Uterus (tissue), 3 donors: ENCODE measurements at regions not wholly inside any gene's neighbourhood (a gene's known extent, or its start where the extent isn't known, plus 50 kb on each side); places are given as distances from the start of the nearest gene placed in this dataset.

Source experiments
- DNase-seq, 2 donors: peaks; one replicate each; pipeline ENCODE4 v3.0.0-alpha.2; 2019 to 2020
- H3K27ac ChIP-seq, 2 donors: fragments of 200-600 bp; sonication (generic); 1 replicate in 1 of 2; 2 replicates in 1 of 2; pipeline ENCODE4 v1.5.1; 2016 to 2018
- H3K27me3 ChIP-seq, 2 donors: fragments of 200-600 bp; sonication (generic); one replicate each; pipeline ENCODE4 v1.5.1; 2018 to 2019; ENCODE audit warnings: control low read depth in 1 of 2
- H3K36me3 ChIP-seq, 2 donors: fragments of 200-600 bp; sonication (generic); one replicate each; pipeline ENCODE4 v1.5.1; 2019; ENCODE audit warnings: control low read depth in 1 of 2
- H3K4me1 ChIP-seq, 2 donors: fragments of 200-600 bp; sonication (generic); one replicate each; pipeline ENCODE4 v1.5.1; 2018 to 2019; ENCODE audit warnings: control low read depth in 1 of 2
- H3K4me3 ChIP-seq, 2 donors: fragments of 200-600 bp; sonication (generic); 1 replicate in 1 of 2; 2 replicates in 1 of 2; pipeline ENCODE4 v1.5.1; 2018 to 2019; ENCODE audit warnings: mild to moderate bottlenecking in 1 of 2
- H3K9me3 ChIP-seq, 2 donors: fragments of 200-600 bp; sonication (generic); one replicate each; pipeline ENCODE4 v1.5.1; 2019; ENCODE audit warnings: control low read depth in 1 of 2
- CTCF ChIP-seq, 4 experiments: fragments of 200-600 bp in 2 of 4; fragments of 450-650 bp in 2 of 4; sonication (generic) in 2 of 4; IDR thresholded peaks; one replicate each; pipeline ENCODE4 v1.5.1; 2016 to 2019; ENCODE audit warnings: antibody characterized with exemption in 4 of 4, mild to moderate bottlenecking in 2 of 4, moderate library complexity in 1 of 4
- POLR2A ChIP-seq, 2 donors: fragments of 450-650 bp; IDR thresholded peaks; one replicate each; pipeline ENCODE4 v1.6.1; 2016; ENCODE audit warnings: antibody characterized with exemption in 2 of 2, mild to moderate bottlenecking in 1 of 2, moderate library complexity in 1 of 2
- intact Hi-C: fragments of 100-400 bp; cut with DNase I; formaldehyde crosslinking; loops from one replicate; pipeline ENCODE4 v1.15.1; 2023; ENCODE audit warnings: low total_unique reads
- donor health status: DM: yes; HTN: yes; CAD: no.

DNA sequence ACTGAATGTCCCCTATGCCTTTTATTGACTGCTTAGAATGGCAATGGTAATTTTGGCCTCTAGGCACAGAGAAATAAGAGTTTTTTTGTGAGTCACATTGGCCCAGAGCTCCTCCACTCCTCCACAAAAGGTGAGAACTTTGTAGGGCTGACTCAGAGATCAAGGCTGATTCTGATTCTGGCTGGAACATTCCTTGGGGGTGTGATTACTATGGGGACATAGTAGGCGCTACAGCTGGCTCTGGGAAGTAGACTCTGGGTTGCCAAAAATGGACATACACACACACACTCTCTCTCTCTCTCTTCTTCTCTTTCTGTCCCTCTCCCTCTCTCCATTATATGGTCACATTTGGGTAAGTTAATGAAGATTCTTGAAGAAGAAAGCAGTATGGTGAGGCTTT lies 174.6 kb upstream of the DDHD1 start:
- Histone ChIP-seq H3K9me3 (no peaks in the 10 kb centered on the region), H3K27ac (peak overlapping the region; percentile 15 to 42), H3K27me3 (no peaks in the 10 kb centered on the region), H3K36me3 (no peaks in the 10 kb centered on the region), H3K4me1 (no peaks in the 10 kb centered on the region), H3K4me3 (no peak overlapping the region)
- DNase-seq, result peak; percentile 24 to 45
- intact Hi-C loops, result no loop called here
- TF ChIP-seq CTCF (IDR thresholded peaks at IDR 0.05) (no peak), POLR2A (IDR thresholded peaks at IDR 0.05) (no peak)

- no peaks in the 10 kb centered on the region for H3K27me3 ChIP-seq
- intact Hi-C loops, result no loop called here
- H3K36me3 ChIP-seq, result no peaks in the 10 kb centered on the region
- no peak overlapping the region for H3K27ac ChIP-seq
- H3K4me1 ChIP-seq, result no peaks in the 10 kb centered on the region
- no peak overlapping the region for H3K4me3 ChIP-seq
- no peak for DNase-seq
- TF ChIP-seq POLR2A (IDR thresholded peaks at IDR 0.05) (no peak), CTCF (IDR thresholded peaks at IDR 0.05) (peak in 3 of 4 experiments; percentile 11 to 40 (median 25))
- no peaks in the 10 kb centered on the region for H3K9me3 ChIP-seq
Measured at GRCh38 chr14:53325176-53325806, 172.2 kb upstream of the DDHD1 start.

- intact Hi-C loops, result no loop called here
- no peaks in the 10 kb centered on the region for H3K36me3 ChIP-seq
- no peaks in the 10 kb centered on the region for H3K9me3 ChIP-seq
- no peak for TF ChIP-seq POLR2A (IDR thresholded peaks at IDR 0.05)
- no peak for TF ChIP-seq CTCF (IDR thresholded peaks at IDR 0.05)
- H3K27me3 ChIP-seq, result no peaks in the 10 kb centered on the region
- no peak overlapping the region for H3K27ac ChIP-seq
- H3K4me3 ChIP-seq, result no peak overlapping the region
- H3K4me1 ChIP-seq, result no peaks in the 10 kb centered on the region
- DNase-seq, result no peak
Measured at GRCh38 chr14:53316504-53316903, 163.4 kb upstream of the DDHD1 start.

GRCh38 chr14:53310412-53310811 lies 157.3 kb upstream of the DDHD1 start:
- no peak for DNase-seq
- H3K27me3 ChIP-seq, result no peaks in the 10 kb centered on the region
- TF ChIP-seq POLR2A (IDR thresholded peaks at IDR 0.05) (no peak), CTCF (IDR thresholded peaks at IDR 0.05) (no peak)
- no peak overlapping the region for H3K4me3 ChIP-seq
- no peaks in the 10 kb centered on the region for H3K36me3 ChIP-seq
- H3K27ac ChIP-seq, result no peak overlapping the region
- no peaks in the 10 kb centered on the region for H3K9me3 ChIP-seq
- H3K4me1 ChIP-seq, result no peaks in the 10 kb centered on the region
- intact Hi-C loops, result no loop called here

GRCh38 chr14:53306911-53307310 lies 153.8 kb upstream of the DDHD1 start:
- Histone ChIP-seq H3K27ac (peak overlapping the region; percentile 65 to 67), H3K27me3 (no peaks in the 10 kb centered on the region)
- intact Hi-C loops, result no loop called here

More at GRCh38 chr14:53306911-53307310, 153.8 kb upstream of the DDHD1 start:
- Histone ChIP-seq H3K4me1 (no peaks in the 10 kb centered on the region), H3K9me3 (no peaks in the 10 kb centered on the region), H3K4me3 (peak overlapping the region; percentile 18 to 19), H3K36me3 (no peaks in the 10 kb centered on the region)
- peak; percentile 26 to 31 for DNase-seq
- TF ChIP-seq POLR2A (IDR thresholded peaks at IDR 0.05) (no peak), CTCF (IDR thresholded peaks at IDR 0.05) (no peak)
